ENCODE measurements at regions not wholly inside any gene's neighbourhood (a gene's known extent, or its start where the extent isn't known, plus 50 kb on each side); places are given as distances from the start of the nearest gene placed in this dataset.

GRCh38 chr5:125847561-125847960 is 575.6 kb upstream of the GRAMD2B start:
- BruUV-seq (replicated peaks), result no TSS peak
- no peaks in the 10 kb centered on the region for H3K27me3 ChIP-seq (ENCODE audit: low read length)
- H3K4me3 ChIP-seq (ENCODE audit: low read length), result no peak overlapping the region
- POLR2A ChIA-PET (ENCODE audit: unreplicated experiment), result no interaction called here
- no peak overlapping the region for H3K4me2 ChIP-seq (ENCODE audit: low read length)
- intact Hi-C loops (cut with micrococcal nuclease), result no loop called here
- H3K4me1 ChIP-seq (ENCODE audit: insufficient read depth, low read length), result peaks cover 5% of the 10 kb centered on the region; the same call in 1 of the 2 replicates
- TF ChIP-seq, protein P1, sequence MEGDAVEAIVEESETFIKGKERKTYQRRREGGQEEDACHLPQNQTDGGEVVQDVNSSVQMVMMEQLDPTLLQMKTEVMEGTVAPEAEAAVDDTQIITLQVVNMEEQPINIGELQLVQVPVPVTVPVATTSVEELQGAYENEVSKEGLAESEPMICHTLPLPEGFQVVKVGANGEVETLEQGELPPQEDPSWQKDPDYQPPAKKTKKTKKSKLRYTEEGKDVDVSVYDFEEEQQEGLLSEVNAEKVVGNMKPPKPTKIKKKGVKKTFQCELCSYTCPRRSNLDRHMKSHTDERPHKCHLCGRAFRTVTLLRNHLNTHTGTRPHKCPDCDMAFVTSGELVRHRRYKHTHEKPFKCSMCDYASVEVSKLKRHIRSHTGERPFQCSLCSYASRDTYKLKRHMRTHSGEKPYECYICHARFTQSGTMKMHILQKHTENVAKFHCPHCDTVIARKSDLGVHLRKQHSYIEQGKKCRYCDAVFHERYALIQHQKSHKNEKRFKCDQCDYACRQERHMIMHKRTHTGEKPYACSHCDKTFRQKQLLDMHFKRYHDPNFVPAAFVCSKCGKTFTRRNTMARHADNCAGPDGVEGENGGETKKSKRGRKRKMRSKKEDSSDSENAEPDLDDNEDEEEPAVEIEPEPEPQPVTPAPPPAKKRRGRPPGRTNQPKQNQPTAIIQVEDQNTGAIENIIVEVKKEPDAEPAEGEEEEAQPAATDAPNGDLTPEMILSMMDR (conservative IDR thresholded peaks at IDR 0.05; ENCODE audit: low read depth, low read length), result no peak
- TF ChIP-seq EZH2 (IDR thresholded peaks at IDR 0.05; ENCODE audit: low read length, unreplicated experiment), result no peak
- TF ChIP-seq EZH2phosphoT487 (IDR thresholded peaks at IDR 0.05; ENCODE audit: borderline replicate concordance, low read length), result no peak
- CTCF ChIA-PET, result no interaction called here
- H3K9me2 ChIP-seq (replicated peaks; ENCODE audit: low read length), result no peaks in the 10 kb centered on the region
- H3K27ac ChIP-seq (ENCODE audit: low read length), result no peak overlapping the region
- H4K20me1 ChIP-seq (ENCODE audit: low read length), result no peaks in the 10 kb centered on the region
- no peak for ATAC-seq
- no peaks in the 10 kb centered on the region for H3K9me3 ChIP-seq (ENCODE audit: low read length)
- DNase-seq, result no peak
- no peak overlapping the region for H2AFZ ChIP-seq (ENCODE audit: low read length)
- no peaks in the 10 kb centered on the region for H3F3A ChIP-seq (ENCODE audit: low read length, unreplicated experiment)
- no peak overlapping the region for H3K9ac ChIP-seq (ENCODE audit: low read length)
- no peaks in the 10 kb centered on the region for H3K36me3 ChIP-seq (ENCODE audit: low read depth, low read length)
- H3K79me2 ChIP-seq (ENCODE audit: low read length), result no peaks in the 10 kb centered on the region

DNA sequence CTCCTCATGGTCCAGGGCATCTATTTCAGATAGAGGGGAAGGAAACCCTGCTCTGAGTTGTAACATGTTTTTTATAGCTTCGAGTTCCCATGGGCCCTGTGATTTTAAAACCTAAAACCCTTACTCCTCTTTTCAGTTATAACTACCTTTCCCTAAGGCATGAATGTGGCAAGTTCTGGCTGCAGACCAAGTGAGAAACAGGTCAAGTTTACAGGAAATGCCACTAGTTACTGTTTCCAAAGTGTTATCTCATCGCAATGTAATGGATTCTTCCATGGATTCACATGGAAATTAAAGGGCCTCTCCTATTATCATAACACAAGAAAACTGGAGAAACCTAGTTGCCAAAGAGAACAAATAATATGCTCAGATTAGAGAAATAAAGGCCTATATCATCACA is 574.5 kb upstream of the GRAMD2B start:
- no peak overlapping the region for H3K4me3 ChIP-seq (ENCODE audit: low read length)
- H3K27me3 ChIP-seq (ENCODE audit: low read length), result no peaks in the 10 kb centered on the region
- ATAC-seq (no peak), DNase-seq (peak; percentile 11)
- intact Hi-C loops (cut with micrococcal nuclease), result no loop called here
- no peaks in the 10 kb centered on the region for H3K36me3 ChIP-seq (ENCODE audit: low read depth, low read length)
- H3K9ac ChIP-seq (ENCODE audit: low read length), result no peak overlapping the region
- peaks cover 5% of the 10 kb centered on the region; the same call in 1 of the 2 replicates for H3K4me1 ChIP-seq (ENCODE audit: insufficient read depth, low read length)
- H3K9me3 ChIP-seq (ENCODE audit: low read length), result no peaks in the 10 kb centered on the region
- TF ChIP-seq, protein P1 (conservative IDR thresholded peaks at IDR 0.05; ENCODE audit: low read depth, low read length), result no peak
- TF ChIP-seq EZH2 (IDR thresholded peaks at IDR 0.05; ENCODE audit: low read length, unreplicated experiment) (no peak), EZH2phosphoT487 (IDR thresholded peaks at IDR 0.05; ENCODE audit: borderline replicate concordance, low read length) (no peak)
- no peaks in the 10 kb centered on the region for H4K20me1 ChIP-seq (ENCODE audit: low read length)
- H3K27ac ChIP-seq (ENCODE audit: low read length), result no peak overlapping the region
- POLR2A ChIA-PET (ENCODE audit: unreplicated experiment), result no interaction called here
- CTCF ChIA-PET, result no interaction called here
- H3F3A ChIP-seq (ENCODE audit: low read length, unreplicated experiment), result no peaks in the 10 kb centered on the region
- H3K4me2 ChIP-seq (ENCODE audit: low read length), result no peak overlapping the region
- H3K9me2 ChIP-seq (replicated peaks; ENCODE audit: low read length), result no peaks in the 10 kb centered on the region
- H2AFZ ChIP-seq (ENCODE audit: low read length), result no peak overlapping the region
- H3K79me2 ChIP-seq (ENCODE audit: low read length), result no peaks in the 10 kb centered on the region
- no TSS peak for BruUV-seq (replicated peaks)

- ChIA-PET CTCF (no interaction called here), POLR2A (ENCODE audit: unreplicated experiment) (no interaction called here)
- Histone ChIP-seq H3K9me2 (replicated peaks; ENCODE audit: low read length) (no peaks in the 10 kb centered on the region), H3K9me3 (ENCODE audit: low read length) (no peaks in the 10 kb centered on the region), H3K9ac (ENCODE audit: low read length) (no peak overlapping the region), H3K27me3 (ENCODE audit: low read length) (no peaks in the 10 kb centered on the region), H4K20me1 (ENCODE audit: low read length) (no peaks in the 10 kb centered on the region), H3K27ac (ENCODE audit: low read length) (no peak overlapping the region), H2AFZ (ENCODE audit: low read length) (no peak overlapping the region), H3K4me2 (ENCODE audit: low read length) (no peak overlapping the region), H3F3A (ENCODE audit: low read length, unreplicated experiment) (no peaks in the 10 kb centered on the region), H3K4me3 (ENCODE audit: low read length) (no peak overlapping the region), H3K36me3 (ENCODE audit: low read depth, low read length) (no peaks in the 10 kb centered on the region), H3K4me1 (ENCODE audit: insufficient read depth, low read length) (no peaks in the 10 kb centered on the region), H3K79me2 (ENCODE audit: low read length) (no peaks in the 10 kb centered on the region)
- BruUV-seq (replicated peaks), result no TSS peak
- intact Hi-C loops (cut with micrococcal nuclease), result no loop called here
- DNase-seq (no peak), ATAC-seq (no peak)
- TF ChIP-seq, protein P1 (conservative IDR thresholded peaks at IDR 0.05; ENCODE audit: low read depth, low read length), result no peak
- TF ChIP-seq EZH2phosphoT487 (IDR thresholded peaks at IDR 0.05; ENCODE audit: borderline replicate concordance, low read length) (no peak), EZH2 (IDR thresholded peaks at IDR 0.05; ENCODE audit: low read length, unreplicated experiment) (no peak)
These were observed 566.3 kb upstream of the GRAMD2B start for GRCh38 chr5:125856949-125857348.
